Upper lobe of left lung (tissue), 6 donors: ENCODE measurements at regions not wholly inside any gene's neighbourhood (a gene's known extent, or its start where the extent isn't known, plus 50 kb on each side); places are given as distances from the start of the nearest gene placed in this dataset.

Experiments used
- ATAC-seq, 2 donors: fragments of 200-7000 bp; cut with Tn5 transposase; one replicate each; pipeline ENCODE4 v1.9.1; 2022; ENCODE audit warnings: mild to moderate bottlenecking in 2 of 2, moderate library complexity in 2 of 2; ENCODE audit not compliant: low FRiP score in 2 of 2
- DNase-seq, 2 donors: peaks; one replicate each; pipeline ENCODE4 v3.0.0-alpha.2; 2019 to 2020
- H3K27ac ChIP-seq, 4 donors: fragments of 200-600 bp; sonication (generic); one replicate each; pipeline ENCODE4 v1.5.1; 2016 to 2019
- H3K27me3 ChIP-seq, 4 donors: fragments of 200-600 bp; sonication (generic); one replicate each; pipeline ENCODE4 v1.5.1; 2017 to 2019
- H3K36me3 ChIP-seq, 4 donors: fragments of 200-600 bp; sonication (generic); one replicate each; pipeline ENCODE4 v1.5.1; 2016 to 2019
- H3K4me1 ChIP-seq, 4 donors: fragments of 200-600 bp; sonication (generic); one replicate each; pipeline ENCODE4 v1.5.1; 2018 to 2019
- H3K4me3 ChIP-seq, 4 donors: fragments of 200-600 bp; sonication (generic); one replicate each; pipeline ENCODE4 v1.5.1; 2017 to 2019; ENCODE audit warnings: mild to moderate bottlenecking in 2 of 4, moderate library complexity in 1 of 4
- H3K9me3 ChIP-seq, 4 donors: fragments of 200-600 bp; sonication (generic); one replicate each; pipeline ENCODE4 v1.5.1; 2018 to 2019
- EP300 ChIP-seq, 4 donors: sonication (generic); formaldehyde crosslinking; IDR thresholded peaks; one replicate each; pipeline ENCODE4 v1.5.1; 2017; ENCODE audit warnings: antibody characterized with exemption in 4 of 4, control low read depth in 2 of 4
- POLR2A ChIP-seq, 4 donors: fragments of 450-650 bp; IDR thresholded peaks; one replicate each; pipeline ENCODE4 v1.5.1; 2016 to 2017; ENCODE audit warnings: antibody characterized with exemption in 4 of 4, mild to moderate bottlenecking in 2 of 4
- POLR2AphosphoS5 ChIP-seq, 2 donors: sonication (generic); formaldehyde crosslinking; IDR thresholded peaks; one replicate each; pipeline ENCODE4 v1.5.1; 2017; ENCODE audit warnings: antibody characterized with exemption in 2 of 2
- WGBS, 2 donors: methylation state at CpG; one replicate each; pipeline ENCODE4 v1.1.5; 2017 to 2018; 5-methylcytosine and 5-hydroxymethylcytosine counted together
- TF ChIP-seq, protein P1 (sequence below), 6 experiments: fragments of 450-650 bp in 4 of 6; fragments of 200-600 bp in 2 of 6; sonication (generic) in 2 of 6; IDR thresholded peaks; one replicate each; pipeline ENCODE4 v1.5.1; 2016 to 2019; ENCODE audit warnings: antibody characterized with exemption in 6 of 6
- donor health status: DM: no; HTN: no; CAD: no; lungs with moderate emphysema.
- donor health status: DM: no; HTN: yes; CAD: no; lungs with severe emphysema.

DNA sequence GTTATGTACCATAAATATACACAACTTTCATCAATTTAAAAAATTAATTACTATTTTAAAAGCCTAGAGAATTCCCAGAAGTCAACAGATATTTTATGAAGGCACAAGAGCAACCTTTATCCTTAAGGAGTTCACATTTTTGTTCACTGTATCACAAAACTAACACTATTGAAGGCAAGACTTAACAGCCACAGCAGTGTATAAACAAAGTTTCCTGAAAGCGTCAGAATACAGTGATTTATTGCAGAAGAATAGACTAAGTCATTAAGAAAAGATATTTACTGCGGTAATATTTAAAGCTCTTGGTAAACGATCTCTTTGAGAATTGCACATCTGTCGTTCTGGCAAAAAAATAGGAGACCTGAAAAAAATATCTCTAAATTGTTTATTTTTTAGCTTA is 419.3 kb upstream of the NBEA start:
- DNase-seq (no peak), ATAC-seq (no peak)
- WGBS, 2 donors = 45 to 50% methylated on average over 4 of the region's 4 CpGs

DNA sequence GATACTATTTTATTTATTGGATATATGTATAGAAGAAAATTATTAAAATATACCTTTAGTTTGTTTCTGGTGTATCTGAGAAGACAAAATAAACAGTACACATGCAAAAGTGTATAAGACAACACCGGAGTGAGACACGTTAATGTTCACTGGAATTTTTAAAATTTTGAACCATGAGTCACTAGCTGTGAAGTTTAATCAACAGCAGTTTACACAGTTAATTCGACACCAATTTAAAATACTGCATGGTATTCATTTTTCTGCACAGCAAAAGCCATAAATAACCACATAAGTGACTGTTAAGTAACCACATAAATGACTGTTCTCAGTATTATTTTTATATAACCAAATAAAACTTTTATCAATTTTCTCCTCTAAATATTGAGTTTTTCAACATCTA is 418.7 kb upstream of the NBEA start:
- DNase-seq (no peak), ATAC-seq (no peak)
- 67% methylated on average over 3 of the region's 3 CpGs for WGBS, 2 donors
- no peaks in the 10 kb centered on the region for H3K36me3 ChIP-seq
- H3K4me3 ChIP-seq = no peak overlapping the region
- no peaks in the 10 kb centered on the region for H3K27me3 ChIP-seq
- H3K27ac ChIP-seq = no peak overlapping the region
- H3K4me1 ChIP-seq = no peaks in the 10 kb centered on the region
- no peak for TF ChIP-seq POLR2AphosphoS5 (IDR thresholded peaks at IDR 0.05)
- TF ChIP-seq, protein P1, sequence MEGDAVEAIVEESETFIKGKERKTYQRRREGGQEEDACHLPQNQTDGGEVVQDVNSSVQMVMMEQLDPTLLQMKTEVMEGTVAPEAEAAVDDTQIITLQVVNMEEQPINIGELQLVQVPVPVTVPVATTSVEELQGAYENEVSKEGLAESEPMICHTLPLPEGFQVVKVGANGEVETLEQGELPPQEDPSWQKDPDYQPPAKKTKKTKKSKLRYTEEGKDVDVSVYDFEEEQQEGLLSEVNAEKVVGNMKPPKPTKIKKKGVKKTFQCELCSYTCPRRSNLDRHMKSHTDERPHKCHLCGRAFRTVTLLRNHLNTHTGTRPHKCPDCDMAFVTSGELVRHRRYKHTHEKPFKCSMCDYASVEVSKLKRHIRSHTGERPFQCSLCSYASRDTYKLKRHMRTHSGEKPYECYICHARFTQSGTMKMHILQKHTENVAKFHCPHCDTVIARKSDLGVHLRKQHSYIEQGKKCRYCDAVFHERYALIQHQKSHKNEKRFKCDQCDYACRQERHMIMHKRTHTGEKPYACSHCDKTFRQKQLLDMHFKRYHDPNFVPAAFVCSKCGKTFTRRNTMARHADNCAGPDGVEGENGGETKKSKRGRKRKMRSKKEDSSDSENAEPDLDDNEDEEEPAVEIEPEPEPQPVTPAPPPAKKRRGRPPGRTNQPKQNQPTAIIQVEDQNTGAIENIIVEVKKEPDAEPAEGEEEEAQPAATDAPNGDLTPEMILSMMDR (IDR thresholded peaks at IDR 0.05) = no peak
- no peak for TF ChIP-seq EP300 (IDR thresholded peaks at IDR 0.05)
- no peak for TF ChIP-seq POLR2A (IDR thresholded peaks at IDR 0.05)
- no peaks in the 10 kb centered on the region for H3K9me3 ChIP-seq

More for the DNA sequence above, 419.3 kb upstream of the NBEA start:
- no peaks in the 10 kb centered on the region for H3K9me3 ChIP-seq
- no peaks in the 10 kb centered on the region for H3K27me3 ChIP-seq
- no peak overlapping the region for H3K27ac ChIP-seq
- no peak overlapping the region for H3K4me3 ChIP-seq
- no peaks in the 10 kb centered on the region for H3K4me1 ChIP-seq
- TF ChIP-seq EP300 (IDR thresholded peaks at IDR 0.05) = no peak
- no peak for TF ChIP-seq POLR2AphosphoS5 (IDR thresholded peaks at IDR 0.05)
- no peak for TF ChIP-seq POLR2A (IDR thresholded peaks at IDR 0.05)
- TF ChIP-seq, protein P1 (IDR thresholded peaks at IDR 0.05) = no peak
- no peaks in the 10 kb centered on the region for H3K36me3 ChIP-seq

DNA sequence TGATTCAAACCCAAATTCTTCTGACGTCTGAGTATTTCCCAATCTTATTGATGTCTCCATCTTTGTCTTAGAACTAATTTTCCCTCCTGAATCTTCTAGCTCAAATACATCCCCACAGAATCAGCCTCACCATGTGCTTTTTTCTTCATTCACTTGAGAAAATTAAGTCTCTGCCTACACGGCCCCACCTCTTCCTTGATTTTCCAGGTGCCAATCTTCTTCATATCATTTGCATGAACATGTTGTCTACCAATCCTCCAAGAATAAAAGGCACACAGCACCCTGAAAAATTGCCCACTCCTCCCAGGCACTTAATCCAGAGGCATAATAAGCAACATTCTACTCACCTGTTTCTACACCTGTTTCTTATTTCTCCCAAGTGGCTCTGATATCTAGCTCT is 408.1 kb upstream of the NBEA start:
- WGBS, 2 donors = 69 to 79% methylated on average over 2 of the region's 2 CpGs
- Histone ChIP-seq H3K27ac (no peak overlapping the region), H3K27me3 (no peaks in the 10 kb centered on the region), H3K36me3 (no peaks in the 10 kb centered on the region), H3K9me3 (no peaks in the 10 kb centered on the region), H3K4me1 (no peaks in the 10 kb centered on the region), H3K4me3 (no peak overlapping the region)
- TF ChIP-seq EP300 (IDR thresholded peaks at IDR 0.05) = no peak
- TF ChIP-seq, protein P1 (IDR thresholded peaks at IDR 0.05) = no peak
- TF ChIP-seq POLR2A (IDR thresholded peaks at IDR 0.05) = no peak
- TF ChIP-seq POLR2AphosphoS5 (IDR thresholded peaks at IDR 0.05) = no peak
- no peak for DNase-seq
- ATAC-seq = no peak

DNA sequence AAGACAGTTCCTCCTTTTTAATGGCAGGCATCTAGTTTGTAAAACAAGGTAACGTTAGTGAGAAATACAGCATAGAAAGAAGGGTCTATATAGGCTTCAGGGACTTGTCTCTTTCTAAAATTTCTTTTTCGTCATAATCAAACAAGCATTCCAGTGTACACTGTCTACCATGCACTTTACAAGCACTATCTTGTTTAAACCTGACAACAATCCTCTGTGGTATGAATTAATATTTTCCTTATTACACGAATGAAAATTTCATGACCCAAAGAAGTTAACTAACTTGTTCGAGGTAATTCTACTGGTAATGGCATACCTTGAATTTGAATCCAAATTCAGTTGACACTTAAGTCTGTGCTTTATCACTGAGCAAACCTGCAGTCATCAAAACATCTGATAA is 399.7 kb upstream of the NBEA start:
- Histone ChIP-seq H3K9me3 (no peaks in the 10 kb centered on the region), H3K27ac (no peak overlapping the region), H3K36me3 (no peaks in the 10 kb centered on the region), H3K4me3 (no peak overlapping the region), H3K27me3 (no peaks in the 10 kb centered on the region), H3K4me1 (no peaks in the 10 kb centered on the region)
- no peak for DNase-seq
- no peak for ATAC-seq
- TF ChIP-seq POLR2A (IDR thresholded peaks at IDR 0.05) (no peak), EP300 (IDR thresholded peaks at IDR 0.05) (no peak)
- WGBS, 2 donors = 64 to 75% methylated on average over 4 of the region's 4 CpGs

DNA sequence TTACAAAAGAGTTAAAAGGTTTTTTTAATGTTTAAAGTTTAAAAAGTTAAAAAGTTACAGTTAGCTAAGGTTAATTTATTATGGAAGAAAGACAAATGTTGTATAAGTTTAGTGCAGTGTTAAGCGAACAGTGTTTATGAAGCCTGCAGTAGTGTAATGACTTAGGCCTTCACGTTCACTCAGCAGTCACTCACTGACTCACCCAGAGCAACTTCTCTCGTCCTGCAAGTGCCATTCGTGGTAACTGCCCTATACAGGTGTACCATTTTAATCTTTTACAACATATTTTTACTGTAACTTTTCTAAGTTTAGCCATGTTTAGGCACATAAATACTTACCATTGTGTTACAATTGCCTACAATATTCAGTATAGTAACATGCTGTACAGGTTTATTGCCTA is 398.2 kb upstream of the NBEA start:
- Histone ChIP-seq H3K4me1 (no peaks in the 10 kb centered on the region), H3K27ac (no peak overlapping the region), H3K4me3 (no peak overlapping the region), H3K27me3 (no peaks in the 10 kb centered on the region), H3K36me3 (no peaks in the 10 kb centered on the region), H3K9me3 (no peaks in the 10 kb centered on the region)
- WGBS, 2 donors = 78% methylated on average over 4 of the region's 4 CpGs
- ATAC-seq = no peak
- DNase-seq = no peak
- TF ChIP-seq EP300 (IDR thresholded peaks at IDR 0.05) = no peak
- TF ChIP-seq POLR2AphosphoS5 (IDR thresholded peaks at IDR 0.05) = no peak
- no peak for TF ChIP-seq POLR2A (IDR thresholded peaks at IDR 0.05)
- TF ChIP-seq, protein P1 (IDR thresholded peaks at IDR 0.05) = no peak
